Endothelial cell of umbilical vein (primary cell): ENCODE measurements at regions not wholly inside any gene's neighbourhood (a gene's known extent, or its start where the extent isn't known, plus 50 kb on each side); places are given as distances from the start of the nearest gene placed in this dataset.

Source experiments
- EZH2 ChIP-seq: IDR thresholded peaks from 2 replicates; pipeline ENCODE4 v1.6.1; 2012; ENCODE audit warnings: borderline replicate concordance, low read depth, mild to moderate bottlenecking, moderate library complexity, low read length, inconsistent platforms; ENCODE audit not compliant: severe bottlenecking
- JUN ChIP-seq: IDR thresholded peaks from 2 replicates; pipeline ENCODE4 v1.6.1; 2011; ENCODE audit warnings: borderline replicate concordance, low read depth; ENCODE audit not compliant: insufficient read length, insufficient read depth
- MYC ChIP-seq: IDR thresholded peaks from one replicate; pipeline ENCODE4 v1.6.1; 2011; ENCODE audit warnings: mild to moderate bottlenecking, low read depth, low read length
- POLR2A ChIP-seq: IDR thresholded peaks from 2 replicates; pipeline ENCODE4 v1.6.1; 2012; ENCODE audit warnings: low read depth, mild to moderate bottlenecking, control low read depth, low read length
- POLR2AphosphoS5 ChIP-seq: IDR thresholded peaks from 2 replicates; pipeline ENCODE4 v1.6.1; 2012; ENCODE audit warnings: low read depth, mild to moderate bottlenecking, control low read depth, low read length, moderate library complexity; ENCODE audit not compliant: insufficient read depth
- TF ChIP-seq, protein P1 (sequence below), 2 donors: IDR thresholded peaks; 1 replicate in 1 of 2; 2 replicates in 1 of 2; pipeline ENCODE4 v1.5.1; 2011; ENCODE audit warnings: low read length in 2 of 2, mild to moderate bottlenecking in 2 of 2, moderate library complexity in 2 of 2, control low read depth in 1 of 2, inconsistent platforms in 1 of 2, low read depth in 1 of 2; ENCODE audit not compliant: insufficient read depth in 1 of 2; ENCODE audit errors: extremely low read depth in 1 of 2

DNA sequence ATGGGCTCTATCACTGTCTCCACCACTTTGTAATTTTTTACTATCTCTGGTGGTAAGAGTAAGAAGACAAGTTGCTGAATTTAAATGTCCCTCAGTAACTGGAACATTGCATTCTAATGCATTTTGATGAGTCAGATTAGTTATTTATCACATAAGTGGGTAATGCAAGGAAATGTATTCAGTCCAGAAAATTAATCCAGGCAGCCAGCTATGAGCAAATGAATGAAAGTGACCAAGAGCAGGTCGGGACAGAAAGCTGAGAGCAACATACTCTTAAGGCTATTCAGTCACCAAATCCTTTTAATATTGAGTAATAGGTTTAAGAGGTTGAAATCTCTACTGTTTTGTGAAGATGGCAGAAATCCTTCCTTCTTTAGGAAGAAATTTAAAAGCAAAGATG is 265.5 kb upstream of the PARD3B start:
- TF ChIP-seq, protein P1, sequence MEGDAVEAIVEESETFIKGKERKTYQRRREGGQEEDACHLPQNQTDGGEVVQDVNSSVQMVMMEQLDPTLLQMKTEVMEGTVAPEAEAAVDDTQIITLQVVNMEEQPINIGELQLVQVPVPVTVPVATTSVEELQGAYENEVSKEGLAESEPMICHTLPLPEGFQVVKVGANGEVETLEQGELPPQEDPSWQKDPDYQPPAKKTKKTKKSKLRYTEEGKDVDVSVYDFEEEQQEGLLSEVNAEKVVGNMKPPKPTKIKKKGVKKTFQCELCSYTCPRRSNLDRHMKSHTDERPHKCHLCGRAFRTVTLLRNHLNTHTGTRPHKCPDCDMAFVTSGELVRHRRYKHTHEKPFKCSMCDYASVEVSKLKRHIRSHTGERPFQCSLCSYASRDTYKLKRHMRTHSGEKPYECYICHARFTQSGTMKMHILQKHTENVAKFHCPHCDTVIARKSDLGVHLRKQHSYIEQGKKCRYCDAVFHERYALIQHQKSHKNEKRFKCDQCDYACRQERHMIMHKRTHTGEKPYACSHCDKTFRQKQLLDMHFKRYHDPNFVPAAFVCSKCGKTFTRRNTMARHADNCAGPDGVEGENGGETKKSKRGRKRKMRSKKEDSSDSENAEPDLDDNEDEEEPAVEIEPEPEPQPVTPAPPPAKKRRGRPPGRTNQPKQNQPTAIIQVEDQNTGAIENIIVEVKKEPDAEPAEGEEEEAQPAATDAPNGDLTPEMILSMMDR (IDR thresholded peaks at IDR 0.05; ENCODE audit: extremely low read depth in 1 of 2, insufficient read depth in 1 of 2, low read depth in 1 of 2, low read length in 2 of 2) = no peak
- TF ChIP-seq EZH2 (no peak), POLR2A (no peak), MYC (no peak), POLR2AphosphoS5 (no peak), JUN (no peak)
